GM20000 (cell line): ENCODE measurements at regions not wholly inside any gene's neighbourhood (a gene's known extent, or its start where the extent isn't known, plus 50 kb on each side); places are given as distances from the start of the nearest gene placed in this dataset.

Source experiments
- DNase-seq: peaks from one replicate; pipeline ENCODE4 v3.0.0; 2012; ENCODE audit warnings: low spot score
- TF ChIP-seq, protein P1 (sequence below): IDR thresholded peaks from 2 replicates; pipeline ENCODE4 v1.5.1; 2012; ENCODE audit warnings: mild to moderate bottlenecking, control low read depth; ENCODE audit errors: extremely low read depth, missing control alignments

DNA sequence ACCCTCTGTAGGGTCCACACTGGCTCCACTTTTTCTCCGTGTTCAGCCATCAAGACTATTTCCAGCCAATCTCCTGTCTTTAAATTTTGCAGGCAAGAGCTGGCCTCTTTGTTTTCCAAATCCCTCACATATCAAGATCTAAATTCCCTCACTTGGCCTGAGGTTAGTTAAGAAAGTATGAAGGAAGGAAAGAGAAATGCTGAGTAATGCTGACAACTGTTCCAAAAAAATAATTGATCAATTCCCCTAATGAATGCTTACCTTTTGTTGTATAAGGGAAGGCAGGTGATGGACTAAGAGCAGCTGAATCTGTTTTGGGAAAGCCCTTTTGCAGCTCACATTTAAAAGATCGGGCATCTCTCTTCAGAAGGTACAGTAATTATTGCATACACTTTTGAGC, 105.1 kb upstream of the KCNJ16 start:
- no peak for DNase-seq
- TF ChIP-seq, protein P1, sequence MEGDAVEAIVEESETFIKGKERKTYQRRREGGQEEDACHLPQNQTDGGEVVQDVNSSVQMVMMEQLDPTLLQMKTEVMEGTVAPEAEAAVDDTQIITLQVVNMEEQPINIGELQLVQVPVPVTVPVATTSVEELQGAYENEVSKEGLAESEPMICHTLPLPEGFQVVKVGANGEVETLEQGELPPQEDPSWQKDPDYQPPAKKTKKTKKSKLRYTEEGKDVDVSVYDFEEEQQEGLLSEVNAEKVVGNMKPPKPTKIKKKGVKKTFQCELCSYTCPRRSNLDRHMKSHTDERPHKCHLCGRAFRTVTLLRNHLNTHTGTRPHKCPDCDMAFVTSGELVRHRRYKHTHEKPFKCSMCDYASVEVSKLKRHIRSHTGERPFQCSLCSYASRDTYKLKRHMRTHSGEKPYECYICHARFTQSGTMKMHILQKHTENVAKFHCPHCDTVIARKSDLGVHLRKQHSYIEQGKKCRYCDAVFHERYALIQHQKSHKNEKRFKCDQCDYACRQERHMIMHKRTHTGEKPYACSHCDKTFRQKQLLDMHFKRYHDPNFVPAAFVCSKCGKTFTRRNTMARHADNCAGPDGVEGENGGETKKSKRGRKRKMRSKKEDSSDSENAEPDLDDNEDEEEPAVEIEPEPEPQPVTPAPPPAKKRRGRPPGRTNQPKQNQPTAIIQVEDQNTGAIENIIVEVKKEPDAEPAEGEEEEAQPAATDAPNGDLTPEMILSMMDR: no peak

DNA sequence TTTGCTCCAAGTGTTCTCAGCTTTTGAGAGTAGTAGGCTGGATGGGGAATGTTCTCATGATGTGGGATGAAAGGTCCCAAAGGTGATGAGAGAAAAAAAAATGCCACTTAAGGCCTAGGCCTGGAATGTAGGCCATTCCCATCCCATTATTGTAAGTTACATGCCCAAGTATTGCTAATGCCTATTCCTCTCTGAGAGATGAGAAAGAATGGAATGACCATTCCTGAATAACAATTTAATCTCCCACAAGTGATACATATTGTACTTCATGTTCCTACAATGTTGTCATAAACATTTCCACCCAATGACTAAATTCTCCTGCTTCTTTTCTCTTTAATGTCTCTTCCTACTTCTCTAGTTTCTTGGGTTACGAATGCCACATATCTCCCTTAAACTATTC, 102.8 kb upstream of the KCNJ16 start:
- DNase-seq: no peak
- TF ChIP-seq, protein P1: no peak

DNA sequence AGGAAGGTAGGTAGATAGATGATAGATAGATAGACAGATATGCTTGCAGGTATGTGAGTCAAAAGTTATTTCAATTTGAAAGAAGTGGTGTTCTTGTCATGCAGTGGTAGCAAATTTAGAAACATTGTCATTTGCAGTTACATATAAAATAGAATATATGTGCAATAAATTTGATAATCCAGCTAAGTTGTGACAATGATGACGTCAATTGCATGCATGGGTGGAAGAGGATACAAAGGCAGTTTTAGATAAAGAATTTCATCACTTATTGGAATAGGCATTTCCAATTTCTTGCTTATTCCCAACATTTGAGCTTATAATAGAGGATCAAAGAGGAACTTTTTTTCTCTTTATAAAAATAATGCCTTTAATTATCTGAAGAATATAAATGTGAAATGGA, 99.2 kb upstream of the KCNJ16 start:
- TF ChIP-seq, protein P1: no peak
- DNase-seq: no peak

DNA sequence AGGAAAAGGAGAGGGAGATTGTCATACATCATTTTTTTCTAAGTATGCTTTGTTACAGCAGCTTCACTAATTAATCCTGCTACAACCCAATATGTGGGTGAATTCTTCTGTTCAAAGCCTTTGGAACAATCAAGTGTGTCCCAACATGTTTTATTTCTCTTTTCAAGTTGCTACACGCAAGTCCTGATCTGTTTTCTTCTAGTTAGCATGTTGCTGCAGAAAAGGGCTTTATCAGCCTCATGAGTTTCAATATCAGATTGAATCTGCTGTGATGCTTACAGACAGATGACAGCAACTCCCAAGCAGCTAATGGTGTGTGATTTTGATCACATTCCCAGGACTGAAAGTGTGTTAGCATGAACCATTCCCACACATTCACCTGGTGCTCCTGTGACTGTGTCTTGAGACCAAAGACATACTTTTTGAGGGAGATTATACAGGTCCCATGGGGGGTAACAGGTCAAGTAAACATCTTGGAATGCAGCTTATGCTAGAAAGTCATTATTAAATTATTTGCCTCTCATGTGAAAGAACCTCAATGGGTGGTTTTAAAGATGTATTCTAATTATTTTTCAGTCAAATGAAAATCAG, 96.9 kb upstream of the KCNJ16 start:
- no peak for DNase-seq
- TF ChIP-seq, protein P1: no peak

DNA sequence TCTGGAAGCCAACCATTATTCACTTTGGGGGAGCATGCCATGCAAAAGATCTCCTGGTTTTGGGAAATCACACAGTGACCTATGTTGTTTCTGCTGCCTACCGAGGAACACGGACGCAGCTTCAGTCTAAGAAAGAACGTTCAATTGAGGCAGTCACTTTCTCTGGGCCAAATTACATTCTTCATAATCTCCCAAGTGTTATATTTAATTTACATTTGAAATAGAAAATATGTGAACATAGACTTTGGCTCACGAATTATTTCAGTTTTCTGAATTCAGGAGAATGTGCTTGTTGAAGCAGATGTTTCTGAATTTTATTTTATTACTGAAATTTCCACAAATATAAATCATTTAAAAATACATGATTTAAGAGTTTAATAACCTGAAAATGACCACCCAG, 93.6 kb upstream of the KCNJ16 start:
- TF ChIP-seq, protein P1: no peak
- DNase-seq: no peak

DNA sequence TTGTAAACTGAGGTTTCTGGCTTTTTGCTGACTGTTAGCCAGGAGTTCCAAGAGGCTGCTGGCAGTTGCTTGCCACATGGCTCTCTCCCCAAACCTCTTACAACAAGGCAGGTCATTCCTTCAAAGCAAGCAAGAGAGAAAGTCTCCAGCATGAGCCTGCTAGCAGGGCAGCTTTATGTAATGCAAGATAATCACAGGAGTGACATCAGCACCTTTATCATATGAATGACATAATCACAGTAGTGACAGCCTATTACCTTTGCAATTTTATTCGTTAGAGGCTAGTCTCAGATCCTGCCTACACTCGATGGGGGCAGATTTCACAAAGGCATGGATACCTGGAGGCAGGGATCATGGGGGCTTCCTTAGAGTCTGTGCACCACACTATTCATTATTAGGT, 79.5 kb upstream of the KCNJ16 start:
- DNase-seq: no peak
- TF ChIP-seq, protein P1: no peak

DNA sequence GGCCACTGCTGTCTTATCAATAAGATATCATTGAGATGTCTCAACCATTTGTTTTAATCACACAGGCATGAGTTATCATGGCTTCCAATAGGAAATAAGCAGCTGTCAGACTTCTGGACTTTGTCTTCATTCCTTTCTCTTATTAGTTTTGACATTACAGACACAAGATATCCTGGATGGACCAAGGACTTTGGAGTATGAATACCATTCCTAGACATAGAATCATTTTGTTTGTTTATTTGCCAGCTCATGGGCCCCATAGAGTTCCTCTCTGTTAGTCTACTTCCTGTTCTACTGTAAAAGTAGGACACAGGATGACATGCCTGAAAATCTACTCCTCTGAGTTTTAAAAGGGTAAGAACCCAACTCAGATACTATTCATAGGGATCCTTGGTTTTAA, 77.7 kb upstream of the KCNJ16 start:
- DNase-seq: no peak
- TF ChIP-seq, protein P1: no peak
